ENCODE measurements at regions not wholly inside any gene's neighbourhood (a gene's known extent, or its start where the extent isn't known, plus 50 kb on each side); places are given as distances from the start of the nearest gene placed in this dataset.
"Not testable (repeated sequence)": the region's sequence is repeated elsewhere in the genome, so short reads cannot be mapped to it uniquely, and the experiment has no call there.

DNA sequence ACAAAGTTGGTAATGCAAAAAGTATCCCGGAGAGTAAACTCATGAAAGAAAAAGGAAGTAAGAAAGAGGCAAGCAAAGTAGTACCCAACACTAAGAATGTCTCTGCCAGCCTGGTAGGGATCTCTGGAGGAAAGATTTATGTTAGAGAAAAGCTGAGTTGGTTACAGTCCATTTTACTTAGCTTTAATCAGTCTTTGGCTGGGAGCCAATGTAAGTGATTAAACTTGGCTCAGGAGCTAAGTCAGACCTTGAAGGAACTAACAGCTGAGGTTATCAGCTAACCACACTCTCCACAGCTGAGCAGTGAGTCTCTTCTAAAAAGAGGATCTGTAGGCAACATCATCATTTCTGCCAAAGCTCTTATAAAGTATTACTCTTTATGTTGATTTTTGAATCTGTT lies 148.0 kb downstream of the ANKRD7 start:
- DNase-seq (no peak), ATAC-seq (no peak)
- intact Hi-C loops (cut with micrococcal nuclease) = no loop called here

DNA sequence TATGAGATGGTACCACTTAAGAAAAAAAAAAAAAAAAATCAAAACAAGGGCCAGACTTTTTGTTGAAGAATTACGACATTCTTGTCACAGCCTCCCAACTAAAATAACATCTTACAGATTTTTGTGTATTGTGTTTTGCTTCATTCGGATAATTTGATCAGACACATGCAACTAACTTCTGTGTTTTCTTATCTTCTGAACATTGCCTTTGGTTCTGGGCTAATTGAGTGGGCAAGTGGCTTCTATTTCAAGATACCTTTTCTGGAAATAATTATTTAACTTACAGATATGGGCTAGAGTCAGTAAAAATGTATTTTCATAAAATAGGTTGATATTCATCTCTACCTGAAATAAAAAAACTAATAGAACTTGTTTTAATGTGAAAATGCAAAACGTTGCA lies 165.1 kb downstream of the ANKRD7 start:
- DNase-seq (no peak), ATAC-seq (no peak)
- intact Hi-C loops (cut with micrococcal nuclease) = no loop called here

DNA sequence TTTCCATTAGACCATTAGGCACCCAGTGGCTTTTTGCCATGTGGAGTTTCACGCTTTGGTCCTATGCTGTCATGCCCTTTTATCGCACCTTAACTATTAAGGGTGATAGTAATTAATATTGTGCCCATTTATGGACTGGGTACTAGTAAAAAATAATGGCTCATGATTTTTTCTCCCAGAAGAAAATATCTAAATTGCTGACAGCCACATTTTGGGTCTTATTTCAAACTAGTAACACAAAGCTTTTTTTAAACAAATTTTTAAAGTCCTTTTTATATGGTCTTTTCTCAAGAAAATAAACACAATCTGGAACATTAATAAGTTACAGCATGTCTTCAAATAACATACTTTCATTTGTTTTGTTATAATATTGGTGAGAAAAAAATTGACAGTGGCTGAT lies 179.7 kb downstream of the ANKRD7 start:
- ATAC-seq (no peak), DNase-seq (no peak)
- intact Hi-C loops (cut with micrococcal nuclease) = no loop called here

- ATAC-seq = no peak
- intact Hi-C loops (cut with micrococcal nuclease) = no loop called here
- no peak for DNase-seq
Measured at GRCh38 chr7:118418433-118418832, 193.9 kb downstream of the ANKRD7 start.

GRCh38 chr7:118420888-118421287 lies 196.4 kb downstream of the ANKRD7 start:
- intact Hi-C loops (cut with micrococcal nuclease) = no loop called here
- ATAC-seq = no peak
- no peak for DNase-seq

- ATAC-seq (no peak), DNase-seq (no peak)
- intact Hi-C loops (cut with micrococcal nuclease) = no loop called here
Measured at GRCh38 chr7:118429141-118429540, 204.6 kb downstream of the ANKRD7 start.

DNA sequence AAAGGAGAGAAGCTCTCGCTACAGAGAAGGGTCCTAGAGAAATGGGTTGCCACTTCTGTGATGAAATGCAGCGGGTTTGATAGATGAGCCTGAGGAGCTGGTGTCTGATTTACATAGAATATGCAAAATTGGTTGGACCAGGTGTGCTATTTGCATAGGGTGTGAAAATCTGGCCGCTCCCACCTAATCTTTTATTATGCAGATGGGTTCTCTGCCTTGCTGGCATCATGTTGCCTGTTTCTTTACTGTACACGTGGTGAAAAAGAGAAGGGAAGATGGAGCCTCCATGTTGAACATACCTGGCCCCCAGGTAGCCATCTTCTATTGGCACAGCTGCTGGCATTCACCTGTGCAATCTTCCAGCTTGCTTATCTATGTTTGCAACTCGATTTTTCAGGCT lies 212.2 kb downstream of the ANKRD7 start:
- intact Hi-C loops (cut with micrococcal nuclease) = no loop called here
- ATAC-seq (no peak), DNase-seq (no peak)

DNA sequence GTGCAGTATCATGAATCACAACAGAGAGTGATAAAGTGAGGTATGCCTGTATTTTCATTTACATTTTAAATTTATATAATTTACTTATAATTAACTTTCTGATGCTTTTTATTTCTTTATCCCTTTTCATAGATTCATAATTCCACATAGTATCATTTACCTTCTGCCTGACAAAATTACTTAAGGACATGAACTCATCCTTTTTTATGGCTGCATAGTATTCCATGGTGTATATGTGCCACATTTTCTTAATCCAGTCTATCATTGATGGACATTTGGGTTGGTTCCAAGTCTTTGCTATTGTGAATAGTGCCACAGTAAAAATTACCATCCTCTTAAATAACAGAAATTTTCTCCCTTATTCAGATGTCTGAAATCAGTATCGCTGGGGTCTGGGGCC lies 224.5 kb downstream of the ANKRD7 start:
- DNase-seq; ATAC-seq; intact Hi-C loops (cut with micrococcal nuclease): not testable (repeated sequence)

DNA sequence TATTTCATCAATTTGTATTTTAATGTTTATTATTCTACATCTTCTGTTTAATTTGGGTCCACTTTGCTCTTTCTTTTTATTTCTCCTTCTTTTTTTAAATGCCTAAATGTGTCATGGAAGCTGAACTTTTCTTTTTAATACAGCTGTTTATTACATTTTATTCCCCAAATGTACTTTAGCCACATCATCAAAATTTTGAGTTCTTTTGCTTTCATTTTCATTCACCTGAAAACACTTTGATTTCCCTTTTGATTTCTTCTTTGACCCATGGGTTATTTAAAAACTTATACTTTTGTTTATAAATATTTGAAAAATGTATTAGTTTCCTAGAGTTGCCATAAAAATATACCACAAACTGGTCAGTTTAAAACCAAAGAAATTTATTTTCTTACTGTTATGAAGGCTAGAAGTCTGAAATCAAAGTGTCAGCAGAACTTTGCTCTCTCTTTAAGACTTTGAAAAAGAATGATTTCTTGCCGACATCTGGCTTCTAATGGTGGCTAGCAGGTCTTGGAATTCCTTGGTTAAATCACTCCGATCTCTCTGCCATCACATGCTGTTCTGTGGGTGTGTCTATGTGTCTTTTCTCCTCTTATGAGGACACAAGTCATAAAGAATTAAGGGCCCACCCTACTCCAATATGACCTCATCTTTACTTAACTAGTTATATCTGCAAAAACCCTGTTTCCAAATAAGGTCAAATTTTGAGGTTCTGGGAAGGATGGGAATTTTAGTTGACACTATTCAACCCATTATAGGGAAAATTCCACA lies 225.5 kb downstream of the ANKRD7 start:
- no peak for ATAC-seq
- intact Hi-C loops (cut with micrococcal nuclease) = no loop called here
- DNase-seq = no peak

DNA sequence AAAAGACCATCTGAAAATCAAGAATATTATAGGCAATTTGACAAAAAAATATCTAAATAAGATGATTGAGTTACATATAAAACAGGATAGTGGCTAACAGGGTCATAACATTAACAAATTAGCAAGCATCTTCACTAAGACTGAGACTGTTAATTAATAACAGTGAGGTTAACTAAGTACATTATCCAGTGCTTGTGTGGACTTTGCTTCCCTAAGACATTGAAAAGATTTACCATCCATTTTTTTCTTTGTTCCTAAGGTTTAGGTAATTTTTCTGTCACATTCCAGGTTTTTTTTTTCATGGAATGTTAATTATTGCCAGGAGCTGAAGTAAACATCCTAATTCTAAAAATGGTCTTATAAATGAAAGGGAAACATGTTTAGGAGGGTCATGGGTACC lies 227.6 kb downstream of the ANKRD7 start:
- no peak for ATAC-seq
- intact Hi-C loops (cut with micrococcal nuclease) = no loop called here

GRCh38 chr7:118467381-118467780 lies 242.9 kb downstream of the ANKRD7 start:
- ATAC-seq = no peak
- intact Hi-C loops (cut with micrococcal nuclease) = no loop called here
- no peak for DNase-seq

More for the DNA sequence above, 227.6 kb downstream of the ANKRD7 start:
- DNase-seq = no peak

GRCh38 chr7:118472581-118472980 lies 248.1 kb downstream of the ANKRD7 start:
- DNase-seq = no peak
- ATAC-seq = no peak
- intact Hi-C loops (cut with micrococcal nuclease) = no loop called here

GRCh38 chr7:118473271-118473670 lies 248.8 kb downstream of the ANKRD7 start:
- ATAC-seq (no peak), DNase-seq (no peak)
- intact Hi-C loops (cut with micrococcal nuclease) = no loop called here

GRCh38 chr7:118476036-118476435 lies 251.5 kb downstream of the ANKRD7 start:
- intact Hi-C loops (cut with micrococcal nuclease) = no loop called here
- no peak for ATAC-seq

DNA sequence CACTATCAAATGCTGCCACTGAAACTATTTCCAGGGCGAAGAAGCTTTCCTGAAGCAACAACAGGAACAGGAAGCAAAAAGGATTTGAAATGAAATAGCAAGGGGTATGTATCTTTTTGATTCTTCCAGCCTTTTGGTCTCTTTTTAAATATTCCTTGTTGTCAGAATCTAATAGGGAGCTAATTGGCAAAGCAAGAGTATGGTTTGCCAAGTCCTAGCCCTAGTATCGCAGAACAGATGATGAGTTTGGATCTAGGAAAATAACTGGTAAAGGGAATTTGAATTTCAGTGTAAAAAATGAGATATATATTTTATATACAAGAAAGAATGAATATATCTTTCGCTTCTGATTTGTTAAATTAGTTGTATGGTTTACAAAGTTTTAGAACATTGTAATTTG lies 252.5 kb downstream of the ANKRD7 start:
- intact Hi-C loops (cut with micrococcal nuclease) = no loop called here
- ATAC-seq (no peak), DNase-seq (no peak)

More at GRCh38 chr7:118476036-118476435, 251.5 kb downstream of the ANKRD7 start:
- no peak for DNase-seq

- ATAC-seq = no peak
- no peak for DNase-seq
- intact Hi-C loops (cut with micrococcal nuclease) = no loop called here
Measured at GRCh38 chr7:118478236-118478635, 253.7 kb downstream of the ANKRD7 start.

GRCh38 chr7:118478931-118479330 lies 254.4 kb downstream of the ANKRD7 start:
- ATAC-seq = no peak
- intact Hi-C loops (cut with micrococcal nuclease) = no loop called here

GRCh38 chr7:118492466-118492865 lies 268.0 kb downstream of the ANKRD7 start:
- DNase-seq (no peak), ATAC-seq (no peak)
- intact Hi-C loops (cut with micrococcal nuclease) = no loop called here

More at GRCh38 chr7:118478931-118479330, 254.4 kb downstream of the ANKRD7 start:
- DNase-seq = no peak

GRCh38 chr7:118496138-118496644 lies 271.7 kb downstream of the ANKRD7 start:
- no peak for ATAC-seq
- intact Hi-C loops (cut with micrococcal nuclease) = no loop called here
- no peak for DNase-seq

- ATAC-seq = no peak
- DNase-seq = no peak
- intact Hi-C loops (cut with micrococcal nuclease) = no loop called here
Measured at GRCh38 chr7:118502235-118502634, 277.7 kb downstream of the ANKRD7 start.

- ATAC-seq (no peak), DNase-seq (no peak)
- intact Hi-C loops (cut with micrococcal nuclease) = no loop called here
Measured at GRCh38 chr7:118511146-118511545, 286.6 kb downstream of the ANKRD7 start.

Measured in left ventricle myocardium superior (tissue), 1 donor.